ENCODE measurements at regions not wholly inside any gene's neighbourhood (a gene's known extent, or its start where the extent isn't known, plus 50 kb on each side); places are given as distances from the start of the nearest gene placed in this dataset.
"Not testable (repeated sequence)": the region's sequence is repeated elsewhere in the genome, so short reads cannot be mapped to it uniquely, and the experiment has no call there.

DNA sequence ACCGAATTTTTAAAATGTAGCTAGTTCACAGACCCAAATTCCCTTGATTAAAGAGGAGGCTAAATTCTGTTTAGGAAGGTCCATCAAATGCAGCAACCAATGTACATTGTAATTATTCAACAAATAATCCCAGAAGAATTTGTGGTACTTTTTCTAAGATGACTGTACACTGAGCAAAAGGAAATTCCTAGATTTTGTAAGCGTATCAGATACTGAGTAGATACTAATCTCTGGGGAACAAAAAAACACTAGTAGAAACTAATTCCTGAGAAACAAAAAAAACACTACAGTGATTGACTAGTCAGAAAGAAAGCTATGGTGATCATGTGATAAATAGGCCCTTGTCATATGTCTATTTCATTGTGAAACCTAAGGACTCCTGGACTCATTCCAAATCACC is 246.1 kb downstream of the PCDH17 start:
- no peak for DNase-seq (ENCODE audit: low read depth, low spot score)
- TF ChIP-seq, protein P1, sequence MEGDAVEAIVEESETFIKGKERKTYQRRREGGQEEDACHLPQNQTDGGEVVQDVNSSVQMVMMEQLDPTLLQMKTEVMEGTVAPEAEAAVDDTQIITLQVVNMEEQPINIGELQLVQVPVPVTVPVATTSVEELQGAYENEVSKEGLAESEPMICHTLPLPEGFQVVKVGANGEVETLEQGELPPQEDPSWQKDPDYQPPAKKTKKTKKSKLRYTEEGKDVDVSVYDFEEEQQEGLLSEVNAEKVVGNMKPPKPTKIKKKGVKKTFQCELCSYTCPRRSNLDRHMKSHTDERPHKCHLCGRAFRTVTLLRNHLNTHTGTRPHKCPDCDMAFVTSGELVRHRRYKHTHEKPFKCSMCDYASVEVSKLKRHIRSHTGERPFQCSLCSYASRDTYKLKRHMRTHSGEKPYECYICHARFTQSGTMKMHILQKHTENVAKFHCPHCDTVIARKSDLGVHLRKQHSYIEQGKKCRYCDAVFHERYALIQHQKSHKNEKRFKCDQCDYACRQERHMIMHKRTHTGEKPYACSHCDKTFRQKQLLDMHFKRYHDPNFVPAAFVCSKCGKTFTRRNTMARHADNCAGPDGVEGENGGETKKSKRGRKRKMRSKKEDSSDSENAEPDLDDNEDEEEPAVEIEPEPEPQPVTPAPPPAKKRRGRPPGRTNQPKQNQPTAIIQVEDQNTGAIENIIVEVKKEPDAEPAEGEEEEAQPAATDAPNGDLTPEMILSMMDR (IDR thresholded peaks at IDR 0.05; ENCODE audit: low read depth, low read length) = no peak
- in situ Hi-C loops (cut with HindIII; ENCODE audit: low sequenced_read_pairs) = no loop called here
- H3K4me3 ChIP-seq (ENCODE audit: low read depth, low read length) = no peak overlapping the region

DNA sequence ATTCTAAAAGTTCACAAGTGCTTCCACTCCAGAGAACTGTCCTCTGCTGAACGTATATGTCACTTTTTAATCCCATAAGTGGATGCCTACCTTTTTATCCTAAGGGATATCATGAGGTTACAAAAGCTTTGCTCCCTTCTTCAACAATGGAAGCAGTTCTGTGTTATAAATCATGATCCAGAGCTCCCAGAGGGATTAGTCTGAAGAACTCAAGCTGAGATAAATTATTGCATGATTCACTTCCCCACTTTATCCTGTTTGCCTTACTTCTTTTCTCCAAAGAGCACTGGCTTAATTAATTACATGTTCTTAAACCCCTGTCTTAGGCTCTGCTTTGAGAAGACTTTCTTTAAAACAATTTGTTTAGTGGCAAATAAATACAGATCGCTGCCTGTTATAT is 246.7 kb downstream of the PCDH17 start:
- no peak overlapping the region for H3K4me3 ChIP-seq (ENCODE audit: low read depth, low read length)
- TF ChIP-seq, protein P1 (IDR thresholded peaks at IDR 0.05; ENCODE audit: low read depth, low read length) = no peak
- no peak for DNase-seq (ENCODE audit: low read depth, low spot score)
- in situ Hi-C loops (cut with HindIII; ENCODE audit: low sequenced_read_pairs) = no loop called here

DNA sequence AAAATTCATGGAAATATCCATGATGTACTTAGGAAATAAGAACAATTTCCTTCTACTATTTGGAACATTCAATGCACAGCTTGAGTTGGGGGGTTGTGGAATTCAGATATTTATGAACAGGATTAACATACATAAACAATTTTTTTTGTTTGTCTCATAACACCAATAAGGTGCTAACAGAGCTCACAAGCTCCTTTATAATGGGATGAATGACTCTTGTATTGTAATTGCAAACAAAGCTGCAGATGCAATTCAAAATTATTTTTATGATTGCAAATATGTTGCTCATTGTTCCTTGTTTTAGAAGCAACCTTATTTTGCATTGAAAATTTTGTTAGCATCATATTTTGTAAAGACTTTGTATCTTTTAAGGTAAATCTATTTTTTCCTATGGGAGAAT is 265.7 kb downstream of the PCDH17 start:
- no peak overlapping the region for H3K4me3 ChIP-seq (ENCODE audit: low read depth, low read length)
- TF ChIP-seq, protein P1 (IDR thresholded peaks at IDR 0.05; ENCODE audit: low read depth, low read length) = no peak
- in situ Hi-C loops (cut with HindIII; ENCODE audit: low sequenced_read_pairs) = no loop called here
- DNase-seq (ENCODE audit: low read depth, low spot score) = no peak

DNA sequence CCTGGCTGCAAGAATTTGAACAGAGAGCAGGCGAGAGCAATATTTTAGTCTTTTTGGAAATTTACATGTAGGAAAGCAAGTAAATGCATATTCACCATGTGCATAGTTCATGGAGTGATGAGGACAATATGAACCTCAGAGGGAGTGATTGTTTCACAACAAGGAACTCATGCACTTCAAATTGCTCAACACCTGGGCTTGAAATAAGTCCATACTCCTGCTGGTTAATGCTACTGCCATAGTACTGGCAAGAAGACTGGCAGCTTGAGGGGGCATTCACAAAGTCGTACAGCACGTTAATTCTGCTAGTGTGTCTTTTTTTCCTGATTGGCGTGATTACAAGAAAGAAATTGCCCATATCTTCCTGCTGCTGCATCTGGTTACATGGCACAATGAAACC is 267.6 kb downstream of the PCDH17 start:
- TF ChIP-seq, protein P1 (IDR thresholded peaks at IDR 0.05; ENCODE audit: low read depth, low read length) = no peak
- no peak overlapping the region for H3K4me3 ChIP-seq (ENCODE audit: low read depth, low read length)
- in situ Hi-C loops (cut with HindIII; ENCODE audit: low sequenced_read_pairs) = no loop called here
- no peak for DNase-seq (ENCODE audit: low read depth, low spot score)

DNA sequence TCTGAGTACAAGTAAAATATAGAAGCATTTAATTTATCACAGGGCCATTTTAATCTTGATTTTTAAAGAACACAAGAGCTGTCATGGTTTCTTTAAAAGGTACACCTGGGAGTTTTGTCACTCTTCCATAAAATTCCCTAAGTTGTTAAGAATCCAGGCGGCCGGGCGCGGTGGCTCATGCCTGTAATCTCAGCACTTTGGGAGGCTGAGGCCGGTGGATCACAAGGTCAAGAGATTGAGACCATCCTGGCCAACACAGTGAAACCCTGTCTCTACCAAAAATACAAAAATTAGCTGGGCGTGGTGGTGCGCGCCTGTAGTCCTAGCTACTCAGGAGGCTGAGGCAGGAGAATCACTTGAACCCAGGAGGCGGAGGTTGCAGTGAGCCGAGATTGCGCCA is 278.3 kb downstream of the PCDH17 start:
- in situ Hi-C loops (cut with HindIII; ENCODE audit: low sequenced_read_pairs); DNase-seq (ENCODE audit: low read depth, low spot score); H3K4me3 ChIP-seq (ENCODE audit: low read depth, low read length): not testable (repeated sequence)

DNA sequence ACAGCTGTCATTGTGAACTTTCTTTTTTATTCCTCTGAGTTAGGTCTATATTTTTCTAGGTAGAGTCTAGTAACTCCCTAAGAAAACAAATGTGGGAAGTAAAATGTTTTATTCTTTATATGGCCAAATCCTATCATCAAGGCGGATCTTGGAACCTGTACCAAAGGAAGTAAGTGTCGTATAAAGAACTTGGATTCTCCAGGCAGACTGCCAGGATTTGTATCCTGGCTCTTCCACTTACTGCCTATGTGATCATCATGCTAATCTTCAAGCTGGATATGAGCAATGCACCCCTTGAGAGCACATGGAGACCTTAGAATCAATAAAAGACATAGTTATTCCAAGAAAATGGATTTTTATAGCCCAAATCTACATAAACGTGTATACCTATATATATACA is 286.5 kb downstream of the PCDH17 start:
- no peak for DNase-seq (ENCODE audit: low read depth, low spot score)
- in situ Hi-C loops (cut with HindIII; ENCODE audit: low sequenced_read_pairs) = no loop called here
- no peak overlapping the region for H3K4me3 ChIP-seq (ENCODE audit: low read depth, low read length)
- TF ChIP-seq, protein P1 (IDR thresholded peaks at IDR 0.05; ENCODE audit: low read depth, low read length) = no peak

DNA sequence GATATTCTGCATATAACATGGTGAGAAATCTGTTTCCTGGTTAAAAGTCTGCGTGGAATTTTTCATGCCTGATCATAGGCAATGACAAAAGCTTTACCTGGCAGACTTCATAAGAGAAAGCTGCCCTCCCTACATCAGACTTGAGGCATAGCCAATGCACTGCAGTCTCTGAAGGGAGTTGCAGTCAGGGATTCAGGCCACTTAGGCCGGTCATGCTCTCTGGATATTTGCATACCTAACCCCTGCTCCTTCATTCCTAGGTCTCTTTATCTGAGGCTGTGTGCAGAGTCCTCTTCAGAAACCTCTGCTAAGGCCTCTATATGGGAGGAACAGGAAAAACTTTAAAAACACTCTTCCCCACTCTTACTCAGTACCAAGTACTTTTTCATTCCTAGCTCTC is 287.4 kb downstream of the PCDH17 start:
- no peak for DNase-seq (ENCODE audit: low read depth, low spot score)
- TF ChIP-seq, protein P1 (IDR thresholded peaks at IDR 0.05; ENCODE audit: low read depth, low read length) = no peak
- H3K4me3 ChIP-seq (ENCODE audit: low read depth, low read length) = no peak overlapping the region
- in situ Hi-C loops (cut with HindIII; ENCODE audit: low sequenced_read_pairs) = no loop called here
